ENCODE measurements at regions not wholly inside any gene's neighbourhood (a gene's known extent, or its start where the extent isn't known, plus 50 kb on each side); places are given as distances from the start of the nearest gene placed in this dataset.

GRCh38 chr20:60486937-60487336 is 528.7 kb downstream of the CDH26 start:
- DNase-seq (ENCODE audit: low spot score in 2 of 2) = no peak
- no peak for TF ChIP-seq CTCF (IDR thresholded peaks at IDR 0.05)
- no peak overlapping the region for H3K4me3 ChIP-seq (ENCODE audit: low read depth, poor library complexity, severe bottlenecking)
- 89 to 92% methylated on average over 8 of the region's 8 CpGs for WGBS, 2 donors
- intact Hi-C loops (cut with DNase I; ENCODE audit: low total_unique reads) = no loop called here

- TF ChIP-seq POLR2A (IDR thresholded peaks at IDR 0.05) (no peak), CTCF (IDR thresholded peaks at IDR 0.05) (no peak)
- no peak for DNase-seq (ENCODE audit: low spot score in 2 of 2)
- no peak overlapping the region for H3K4me3 ChIP-seq (ENCODE audit: low read depth, poor library complexity, severe bottlenecking)
- intact Hi-C loops (cut with DNase I; ENCODE audit: low total_unique reads) = no loop called here
- WGBS, 2 donors = 70% methylated on average over 8 of the region's 8 CpGs
Measured at GRCh38 chr20:60490217-60491050, 532.2 kb downstream of the CDH26 start.

- intact Hi-C loops (cut with DNase I; ENCODE audit: low total_unique reads) = no loop called here
- no peak overlapping the region for H3K4me3 ChIP-seq (ENCODE audit: low read depth, poor library complexity, severe bottlenecking)
- no peak for DNase-seq (ENCODE audit: low spot score in 2 of 2)
- 56 to 62% methylated on average over 5 of the region's 5 CpGs for WGBS, 2 donors
- TF ChIP-seq POLR2A (IDR thresholded peaks at IDR 0.05) = no peak
- no peak for TF ChIP-seq CTCF (IDR thresholded peaks at IDR 0.05)
Measured at GRCh38 chr20:60491051-60491581, 532.9 kb downstream of the CDH26 start.

DNA sequence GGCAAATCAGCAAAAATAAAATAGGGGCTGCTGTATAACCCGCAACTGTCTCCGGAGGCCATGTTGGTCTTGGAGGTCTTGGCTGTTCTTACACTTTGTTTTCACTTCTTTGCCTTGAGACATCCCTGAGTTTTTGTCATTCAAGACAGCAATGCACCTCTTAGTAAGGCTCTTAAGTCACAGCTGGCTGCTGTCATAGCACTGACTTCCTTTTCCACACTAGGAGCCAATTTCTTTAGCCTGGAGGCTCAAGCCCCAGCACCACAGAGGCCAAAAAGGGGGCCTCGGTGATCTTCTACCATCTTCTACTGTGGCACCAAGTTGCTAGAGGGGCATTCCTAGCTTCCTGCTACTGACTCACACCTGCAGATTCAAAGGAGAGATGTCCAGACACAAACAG is 536.3 kb downstream of the CDH26 start:
- TF ChIP-seq POLR2A (IDR thresholded peaks at IDR 0.05) = no peak
- no peak for TF ChIP-seq CTCF (IDR thresholded peaks at IDR 0.05)
- 74 to 83% methylated on average over 3 of the region's 3 CpGs for WGBS, 2 donors
- intact Hi-C loops (cut with DNase I; ENCODE audit: low total_unique reads) = no loop called here
- no peak overlapping the region for H3K4me3 ChIP-seq (ENCODE audit: low read depth, poor library complexity, severe bottlenecking)
- no peak for DNase-seq (ENCODE audit: low spot score in 2 of 2)

GRCh38 chr20:60497298-60498035 is 539.2 kb downstream of the CDH26 start:
- H3K4me3 ChIP-seq (ENCODE audit: low read depth, poor library complexity, severe bottlenecking) = no peak overlapping the region
- WGBS, 2 donors = 59 to 62% methylated on average over 4 of the region's 4 CpGs
- no peak for DNase-seq (ENCODE audit: low spot score in 2 of 2)
- TF ChIP-seq CTCF (IDR thresholded peaks at IDR 0.05) (no peak), POLR2A (IDR thresholded peaks at IDR 0.05) (no peak)
- intact Hi-C loops (cut with DNase I; ENCODE audit: low total_unique reads) = no loop called here

Measured in lower leg skin (tissue), 4 donors.